ENCODE measurements at regions not wholly inside any gene's neighbourhood (a gene's known extent, or its start where the extent isn't known, plus 50 kb on each side); places are given as distances from the start of the nearest gene placed in this dataset.

DNA sequence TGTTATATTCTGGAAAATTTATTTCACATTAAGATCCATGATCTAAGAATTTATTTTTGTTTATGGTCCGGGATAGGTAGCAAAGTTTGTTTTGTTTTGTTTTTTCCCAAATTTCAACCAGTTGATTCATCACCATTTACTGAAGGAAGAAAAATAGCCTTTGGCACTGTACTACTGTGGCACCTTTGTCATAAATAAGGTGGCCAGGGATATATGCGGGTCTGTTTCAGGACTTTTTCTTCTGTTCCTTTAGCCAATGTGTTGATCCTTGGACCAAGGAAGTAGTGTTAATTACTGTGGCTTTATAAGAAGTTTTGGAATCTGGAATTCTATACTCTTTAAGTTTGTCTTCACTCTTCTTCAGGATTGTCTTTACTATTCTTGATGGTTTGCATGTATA is 171.7 kb downstream of the FAXC start (continued):
- TF ChIP-seq, protein P1, sequence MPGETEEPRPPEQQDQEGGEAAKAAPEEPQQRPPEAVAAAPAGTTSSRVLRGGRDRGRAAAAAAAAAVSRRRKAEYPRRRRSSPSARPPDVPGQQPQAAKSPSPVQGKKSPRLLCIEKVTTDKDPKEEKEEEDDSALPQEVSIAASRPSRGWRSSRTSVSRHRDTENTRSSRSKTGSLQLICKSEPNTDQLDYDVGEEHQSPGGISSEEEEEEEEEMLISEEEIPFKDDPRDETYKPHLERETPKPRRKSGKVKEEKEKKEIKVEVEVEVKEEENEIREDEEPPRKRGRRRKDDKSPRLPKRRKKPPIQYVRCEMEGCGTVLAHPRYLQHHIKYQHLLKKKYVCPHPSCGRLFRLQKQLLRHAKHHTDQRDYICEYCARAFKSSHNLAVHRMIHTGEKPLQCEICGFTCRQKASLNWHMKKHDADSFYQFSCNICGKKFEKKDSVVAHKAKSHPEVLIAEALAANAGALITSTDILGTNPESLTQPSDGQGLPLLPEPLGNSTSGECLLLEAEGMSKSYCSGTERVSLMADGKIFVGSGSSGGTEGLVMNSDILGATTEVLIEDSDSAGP (CRISPR knock-in tag; IDR thresholded peaks at IDR 0.05), result no peak
- TF ChIP-seq, protein P2, sequence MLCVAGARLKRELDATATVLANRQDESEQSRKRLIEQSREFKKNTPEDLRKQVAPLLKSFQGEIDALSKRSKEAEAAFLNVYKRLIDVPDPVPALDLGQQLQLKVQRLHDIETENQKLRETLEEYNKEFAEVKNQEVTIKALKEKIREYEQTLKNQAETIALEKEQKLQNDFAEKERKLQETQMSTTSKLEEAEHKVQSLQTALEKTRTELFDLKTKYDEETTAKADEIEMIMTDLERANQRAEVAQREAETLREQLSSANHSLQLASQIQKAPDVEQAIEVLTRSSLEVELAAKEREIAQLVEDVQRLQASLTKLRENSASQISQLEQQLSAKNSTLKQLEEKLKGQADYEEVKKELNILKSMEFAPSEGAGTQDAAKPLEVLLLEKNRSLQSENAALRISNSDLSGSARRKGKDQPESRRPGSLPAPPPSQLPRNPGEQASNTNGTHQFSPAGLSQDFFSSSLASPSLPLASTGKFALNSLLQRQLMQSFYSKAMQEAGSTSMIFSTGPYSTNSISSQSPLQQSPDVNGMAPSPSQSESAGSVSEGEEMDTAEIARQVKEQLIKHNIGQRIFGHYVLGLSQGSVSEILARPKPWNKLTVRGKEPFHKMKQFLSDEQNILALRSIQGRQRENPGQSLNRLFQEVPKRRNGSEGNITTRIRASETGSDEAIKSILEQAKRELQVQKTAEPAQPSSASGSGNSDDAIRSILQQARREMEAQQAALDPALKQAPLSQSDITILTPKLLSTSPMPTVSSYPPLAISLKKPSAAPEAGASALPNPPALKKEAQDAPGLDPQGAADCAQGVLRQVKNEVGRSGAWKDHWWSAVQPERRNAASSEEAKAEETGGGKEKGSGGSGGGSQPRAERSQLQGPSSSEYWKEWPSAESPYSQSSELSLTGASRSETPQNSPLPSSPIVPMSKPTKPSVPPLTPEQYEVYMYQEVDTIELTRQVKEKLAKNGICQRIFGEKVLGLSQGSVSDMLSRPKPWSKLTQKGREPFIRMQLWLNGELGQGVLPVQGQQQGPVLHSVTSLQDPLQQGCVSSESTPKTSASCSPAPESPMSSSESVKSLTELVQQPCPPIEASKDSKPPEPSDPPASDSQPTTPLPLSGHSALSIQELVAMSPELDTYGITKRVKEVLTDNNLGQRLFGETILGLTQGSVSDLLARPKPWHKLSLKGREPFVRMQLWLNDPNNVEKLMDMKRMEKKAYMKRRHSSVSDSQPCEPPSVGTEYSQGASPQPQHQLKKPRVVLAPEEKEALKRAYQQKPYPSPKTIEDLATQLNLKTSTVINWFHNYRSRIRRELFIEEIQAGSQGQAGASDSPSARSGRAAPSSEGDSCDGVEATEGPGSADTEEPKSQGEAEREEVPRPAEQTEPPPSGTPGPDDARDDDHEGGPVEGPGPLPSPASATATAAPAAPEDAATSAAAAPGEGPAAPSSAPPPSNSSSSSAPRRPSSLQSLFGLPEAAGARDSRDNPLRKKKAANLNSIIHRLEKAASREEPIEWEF (CRISPR knock-in tag; IDR thresholded peaks at IDR 0.05), result no peak
- TF ChIP-seq ZNF224 (CRISPR knock-in tag; IDR thresholded peaks at IDR 0.05) (no peak), GABPB2 (CRISPR knock-in tag; conservative IDR thresholded peaks at IDR 0.05) (no peak), HMG20A (CRISPR knock-in tag; conservative IDR thresholded peaks at IDR 0.05) (no peak)

Measured in K562 (cell line).